ENCODE measurements at regions not wholly inside any gene's neighbourhood (a gene's known extent, or its start where the extent isn't known, plus 50 kb on each side); places are given as distances from the start of the nearest gene placed in this dataset.

- DNase-seq = no peak
Measured at GRCh38 chr6:7042654-7043545, 64.9 kb upstream of the RREB1 start.

GRCh38 chr6:7045331-7045730, 62.4 kb upstream of the RREB1 start:
- DNase-seq = no peak

GRCh38 chr6:7045746-7046145, 62.0 kb upstream of the RREB1 start:
- no peak for DNase-seq

DNA sequence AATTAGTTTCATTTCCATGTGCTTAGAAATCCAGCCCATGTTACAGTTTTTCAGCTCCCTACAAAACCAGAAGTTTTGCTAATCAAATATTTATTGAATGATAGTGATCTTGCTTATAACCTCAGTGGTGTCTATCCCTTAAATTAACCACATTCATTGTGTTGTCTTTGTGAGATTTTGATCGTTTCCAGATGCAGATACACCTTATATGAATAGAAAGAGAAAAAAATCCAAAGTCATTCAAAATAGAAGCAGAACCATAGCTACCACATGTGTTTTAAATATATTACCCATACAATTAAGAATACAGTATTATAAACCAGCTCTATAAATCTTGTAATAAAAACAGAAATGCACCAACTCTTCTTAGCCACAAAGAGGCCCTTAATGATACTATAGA, 60.6 kb upstream of the RREB1 start:
- no peak for DNase-seq

GRCh38 chr6:7047966-7048365, 59.8 kb upstream of the RREB1 start:
- DNase-seq = no peak

DNA sequence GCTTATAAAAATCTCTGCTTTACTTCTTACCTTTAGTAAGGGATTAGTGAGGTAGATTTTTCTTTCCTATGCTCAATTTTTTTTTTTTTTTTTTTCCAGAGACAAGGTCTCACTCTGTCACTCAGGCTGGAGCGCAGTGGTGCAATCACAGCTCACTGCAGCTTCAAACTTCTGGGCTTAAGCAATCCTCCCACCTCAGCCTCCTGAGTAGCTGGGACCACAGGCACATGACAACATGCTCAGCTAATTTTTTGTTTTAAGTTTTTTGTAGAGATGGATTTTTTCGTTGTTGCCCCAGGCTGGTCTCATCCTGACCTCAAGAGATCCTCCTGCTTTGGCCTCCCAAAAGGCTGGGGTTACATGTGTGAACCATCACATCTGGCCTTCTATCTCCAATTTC, 58.9 kb upstream of the RREB1 start:
- no peak for DNase-seq

- no peak for DNase-seq
Measured at GRCh38 chr6:7050004-7050403, 57.8 kb upstream of the RREB1 start.

- peak; percentile 19 for DNase-seq
Measured at GRCh38 chr6:7050872-7051779, 56.6 kb upstream of the RREB1 start.

- DNase-seq = peak; percentile 62
Measured at GRCh38 chr6:7051780-7052442, 55.9 kb upstream of the RREB1 start.

DNA sequence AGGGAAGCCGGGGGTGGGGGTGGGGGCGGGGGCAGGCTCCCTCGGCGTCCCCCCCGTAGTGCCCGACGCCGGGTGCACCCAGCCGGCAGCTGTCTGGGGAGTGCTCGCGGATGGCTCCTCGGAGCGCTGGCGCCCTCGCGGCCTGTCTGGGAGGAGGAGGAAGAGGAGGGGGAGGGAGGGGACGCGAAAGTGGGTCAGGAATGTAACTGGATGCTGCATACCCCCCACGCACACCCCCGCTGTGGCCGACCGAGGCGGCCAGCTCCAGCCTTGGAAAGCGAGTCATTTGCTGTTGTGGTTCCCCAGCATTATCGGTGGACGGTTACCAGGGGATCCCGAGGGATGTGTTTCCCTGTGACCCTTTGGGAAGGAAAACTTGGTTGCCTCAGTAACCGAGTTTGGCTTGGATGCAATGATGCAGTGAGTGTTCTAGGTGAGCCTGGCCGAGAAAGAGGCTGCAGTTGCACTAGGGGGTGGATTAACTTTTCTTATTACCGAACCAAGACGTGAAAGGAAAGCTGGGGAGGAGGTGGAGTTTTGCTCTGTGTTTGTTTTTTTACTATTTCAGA, 55.2 kb upstream of the RREB1 start:
- peak; percentile 26 for DNase-seq

DNA sequence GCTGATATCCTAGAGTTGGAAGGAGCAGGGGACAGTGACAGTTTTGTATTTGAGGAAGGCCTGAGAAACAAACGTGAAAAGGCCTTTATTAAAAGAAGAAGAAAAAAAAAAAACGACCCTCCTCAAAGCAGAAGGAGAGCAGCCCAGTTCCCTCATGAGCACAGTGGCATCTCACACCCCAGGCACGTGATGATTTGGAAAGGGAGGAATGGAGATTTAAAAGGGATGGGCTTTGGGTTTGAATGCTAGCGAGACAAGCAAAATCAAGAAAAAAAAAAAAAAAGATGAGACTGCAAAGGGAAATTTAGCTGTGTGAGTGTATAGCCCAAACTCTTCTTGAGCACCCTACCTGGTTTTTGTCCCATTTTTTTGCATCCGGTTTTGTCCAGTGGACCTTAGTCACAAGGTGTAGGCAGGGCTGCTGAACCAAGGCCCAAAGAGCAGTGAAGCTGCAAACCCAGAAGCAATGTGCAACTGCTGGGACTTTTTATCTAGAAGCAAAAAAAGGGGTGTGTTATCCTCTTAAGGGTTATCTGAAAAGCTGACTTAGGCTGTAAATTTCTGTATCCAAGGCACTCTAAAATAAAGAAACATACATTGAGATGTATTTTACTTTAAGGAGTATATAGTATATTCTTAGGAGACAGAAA, 54.5 kb upstream of the RREB1 start:
- DNase-seq = no peak

Data from activated T-cell treated with anti-CD3 and anti-CD28 coated beads, Interleukin-2, amount 50 U/mL, for 1 hour (primary cell).